GM06990 (cell line): ENCODE measurements at regions not wholly inside any gene's neighbourhood (a gene's known extent, or its start where the extent isn't known, plus 50 kb on each side); places are given as distances from the start of the nearest gene placed in this dataset.
"Not testable (repeated sequence)": the region's sequence is repeated elsewhere in the genome, so short reads cannot be mapped to it uniquely, and the experiment has no call there.

Experiments used
- DNase-seq: peaks from one replicate; pipeline ENCODE4 v3.0.0-alpha.2; 2011; ENCODE audit not compliant: insufficient read length; ENCODE audit errors: extremely low read depth
- H3K27me3 ChIP-seq: replicated peaks from 2 replicates; pipeline ENCODE4 v1.6.0; 2011; ENCODE audit warnings: low read length; ENCODE audit not compliant: control insufficient read depth, insufficient read depth
- H3K36me3 ChIP-seq: 2 replicates; pipeline ENCODE4 v1.5.1; 2011; ENCODE audit warnings: low read length; ENCODE audit not compliant: control insufficient read depth, insufficient read depth
- H3K4me3 ChIP-seq: replicated peaks from 2 replicates; pipeline ENCODE4 v1.5.1; 2011; ENCODE audit warnings: low read depth, mild to moderate bottlenecking, control low read depth, low read length
- TF ChIP-seq, protein P1 (sequence below): IDR thresholded peaks from 2 replicates; pipeline ENCODE4 v1.5.1; 2011; ENCODE audit warnings: low read length, control low read depth, mild to moderate bottlenecking, inconsistent platforms; ENCODE audit not compliant: insufficient read depth, poor library complexity, severe bottlenecking

DNA sequence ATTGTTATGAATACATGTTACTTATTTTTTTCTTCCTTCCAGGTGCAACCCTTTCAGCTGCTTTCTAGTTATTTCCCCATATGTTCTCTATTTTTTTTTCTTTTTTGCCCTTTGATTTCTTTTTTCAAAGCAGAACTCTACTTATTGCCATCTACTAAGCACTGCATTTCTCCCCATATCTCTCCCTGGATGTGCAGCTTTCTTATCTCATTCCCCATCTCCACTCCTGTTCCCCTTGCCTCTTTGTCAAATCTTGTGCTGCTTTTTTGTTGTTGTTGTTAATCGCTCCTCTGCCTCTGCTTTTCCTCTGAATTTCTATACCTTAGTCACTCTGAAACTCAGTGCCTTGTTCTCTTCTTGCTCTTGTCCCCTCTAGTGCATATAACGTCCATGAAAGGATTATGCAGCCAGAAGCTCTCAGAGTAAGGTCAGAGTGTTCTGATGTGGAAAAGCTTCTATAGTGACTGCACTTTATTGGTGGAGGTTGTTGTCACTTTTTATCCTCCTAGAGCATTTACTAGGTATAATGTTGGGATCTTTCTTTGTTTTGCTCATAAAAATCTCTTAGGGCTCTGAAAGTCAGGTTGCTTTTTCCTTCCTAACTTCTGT, 51.1 kb upstream of the JADE1 start:
- TF ChIP-seq, protein P1, sequence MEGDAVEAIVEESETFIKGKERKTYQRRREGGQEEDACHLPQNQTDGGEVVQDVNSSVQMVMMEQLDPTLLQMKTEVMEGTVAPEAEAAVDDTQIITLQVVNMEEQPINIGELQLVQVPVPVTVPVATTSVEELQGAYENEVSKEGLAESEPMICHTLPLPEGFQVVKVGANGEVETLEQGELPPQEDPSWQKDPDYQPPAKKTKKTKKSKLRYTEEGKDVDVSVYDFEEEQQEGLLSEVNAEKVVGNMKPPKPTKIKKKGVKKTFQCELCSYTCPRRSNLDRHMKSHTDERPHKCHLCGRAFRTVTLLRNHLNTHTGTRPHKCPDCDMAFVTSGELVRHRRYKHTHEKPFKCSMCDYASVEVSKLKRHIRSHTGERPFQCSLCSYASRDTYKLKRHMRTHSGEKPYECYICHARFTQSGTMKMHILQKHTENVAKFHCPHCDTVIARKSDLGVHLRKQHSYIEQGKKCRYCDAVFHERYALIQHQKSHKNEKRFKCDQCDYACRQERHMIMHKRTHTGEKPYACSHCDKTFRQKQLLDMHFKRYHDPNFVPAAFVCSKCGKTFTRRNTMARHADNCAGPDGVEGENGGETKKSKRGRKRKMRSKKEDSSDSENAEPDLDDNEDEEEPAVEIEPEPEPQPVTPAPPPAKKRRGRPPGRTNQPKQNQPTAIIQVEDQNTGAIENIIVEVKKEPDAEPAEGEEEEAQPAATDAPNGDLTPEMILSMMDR: no peak

DNA sequence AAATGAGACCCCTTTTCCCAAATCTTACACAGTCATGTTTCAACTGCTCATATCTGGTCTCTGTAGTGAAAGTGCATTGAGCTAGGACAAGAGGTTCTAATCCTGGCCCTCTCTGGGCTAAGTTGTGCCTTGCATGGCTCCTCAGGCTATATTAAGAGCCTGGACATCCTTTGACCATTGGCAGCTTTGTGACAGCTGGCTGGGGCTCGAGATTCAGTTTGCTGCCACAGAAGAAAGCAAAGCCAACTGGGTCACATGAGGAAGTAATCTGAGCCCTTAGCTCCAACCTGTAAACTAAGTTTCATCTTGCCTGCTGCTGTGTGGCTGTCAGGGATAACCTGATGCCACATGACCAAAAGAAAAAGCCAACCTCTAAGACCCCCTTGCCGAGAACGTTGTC, 51.8 kb upstream of the JADE1 start:
- no peaks in the 10 kb centered on the region for H3K27me3 ChIP-seq
- DNase-seq: no peak
- TF ChIP-seq, protein P1: no peak
- no peaks in the 10 kb centered on the region for H3K36me3 ChIP-seq
- no peak overlapping the region for H3K4me3 ChIP-seq

More for the DNA sequence above, 51.1 kb upstream of the JADE1 start:
- Histone ChIP-seq H3K27me3 (no peaks in the 10 kb centered on the region), H3K4me3 (no peak overlapping the region), H3K36me3 (no peaks in the 10 kb centered on the region)
- DNase-seq: no peak

DNA sequence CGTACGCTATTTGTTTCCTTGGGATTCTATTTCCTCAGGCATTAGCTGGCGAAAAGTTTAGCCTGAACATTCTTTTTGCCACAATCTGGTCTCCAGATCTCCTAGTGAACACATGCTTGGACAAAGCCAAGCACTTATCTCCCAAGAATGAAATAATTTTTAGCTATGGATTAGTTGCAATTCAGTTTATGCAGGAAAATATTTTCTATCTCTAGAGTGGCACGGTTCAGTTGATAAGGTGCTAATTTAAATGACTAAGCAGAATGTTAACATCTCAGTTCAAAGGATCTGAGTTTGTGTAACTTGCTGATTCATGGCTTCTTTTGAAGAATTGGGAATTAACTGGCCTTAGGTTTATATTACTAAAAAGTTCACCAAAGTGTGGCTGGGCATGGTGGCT, 58.1 kb upstream of the JADE1 start:
- DNase-seq: no peak
- TF ChIP-seq, protein P1: no peak
- Histone ChIP-seq H3K36me3 (no peaks in the 10 kb centered on the region), H3K4me3 (no peak overlapping the region), H3K27me3 (no peaks in the 10 kb centered on the region)

DNA sequence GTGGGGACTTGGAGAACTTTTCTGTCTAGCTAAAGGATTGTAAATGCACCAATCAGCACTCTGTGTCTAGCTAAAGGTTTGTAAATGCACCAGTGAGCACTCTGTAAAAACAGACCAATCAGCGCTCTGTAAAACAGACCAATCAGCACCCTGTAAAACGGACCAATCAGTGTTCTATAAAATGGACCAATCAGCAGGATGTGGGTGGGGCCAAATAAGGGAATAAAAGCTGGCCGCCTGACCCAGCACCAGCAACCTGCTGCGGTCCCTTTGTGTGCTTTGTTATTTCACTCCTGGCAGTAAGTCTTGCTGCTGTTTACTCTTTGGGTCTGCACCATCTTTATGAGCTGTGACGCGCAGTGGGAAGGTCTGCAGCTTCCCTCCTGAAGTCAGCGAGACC, 67.8 kb upstream of the JADE1 start:
- not testable (repeated sequence) for DNase-seq, H3K4me3 ChIP-seq, H3K36me3 ChIP-seq, H3K27me3 ChIP-seq

DNA sequence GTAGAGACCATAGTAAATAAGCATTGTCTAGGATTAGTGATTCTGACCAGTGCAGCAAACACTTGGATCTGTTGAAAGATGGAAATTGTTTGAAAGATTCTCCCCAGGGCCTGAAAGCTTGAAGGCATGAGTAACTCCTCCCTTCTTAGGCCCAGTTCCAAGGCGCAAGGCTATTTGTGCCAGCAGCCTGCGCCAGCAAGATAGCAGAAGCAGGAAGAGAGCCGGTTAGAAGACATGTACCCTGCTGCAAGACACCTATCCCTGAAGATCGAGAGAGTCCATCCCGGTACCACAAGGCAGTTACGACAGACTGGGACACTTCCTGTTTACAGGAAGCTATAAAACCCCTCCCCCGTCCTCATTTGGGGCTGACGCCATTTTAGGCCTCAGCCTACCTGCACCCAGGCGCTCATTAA, 72.4 kb upstream of the JADE1 start:
- no peaks in the 10 kb centered on the region for H3K36me3 ChIP-seq
- H3K4me3 ChIP-seq: no peak overlapping the region
- no peak for DNase-seq
- H3K27me3 ChIP-seq: no peaks in the 10 kb centered on the region
- TF ChIP-seq, protein P1: no peak

DNA sequence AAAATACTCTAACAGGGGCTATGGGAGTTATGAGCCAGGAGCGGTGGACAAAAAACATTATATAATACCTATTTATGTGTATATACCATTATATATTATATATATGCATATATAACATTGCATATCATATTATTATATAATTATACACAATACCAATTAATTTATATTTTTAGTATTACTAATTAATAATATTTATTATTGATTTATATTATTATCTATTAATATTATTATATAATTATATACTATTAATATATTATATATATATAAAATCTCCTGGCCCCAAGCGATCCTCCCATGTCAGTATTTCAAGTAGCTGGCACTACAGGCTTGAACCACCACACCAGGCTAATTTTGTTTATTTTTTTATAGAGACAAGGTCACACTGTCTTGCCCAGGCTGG, 73.8 kb upstream of the JADE1 start:
- Histone ChIP-seq H3K4me3 (no peak overlapping the region), H3K27me3 (no peaks in the 10 kb centered on the region), H3K36me3 (no peaks in the 10 kb centered on the region)
- TF ChIP-seq, protein P1: no peak
- DNase-seq: no peak
